ENCODE measurements at regions not wholly inside any gene's neighbourhood (a gene's known extent, or its start where the extent isn't known, plus 50 kb on each side); places are given as distances from the start of the nearest gene placed in this dataset.
A peak's percentile ranks its signal among the peaks of the same experiment; 100 is the strongest.

GRCh38 chr10:130709415-130709814, 573.2 kb downstream of the GLRX3 start:
- ATAC-seq (ENCODE audit: insufficient read depth, low FRiP score) (no peak), DNase-seq (no peak)
- Histone ChIP-seq H3K4me1 (ENCODE audit: control insufficient read depth in 5 of 5, insufficient read depth in 5 of 5, low read length in 5 of 5) (peaks cover 0 to 5% (median 0%) of the 10 kb centered on the region in 5 donors), H3K27me3 (ENCODE audit: control insufficient read depth in 3 of 3, insufficient read depth in 3 of 3, low read length in 2 of 3) (no peaks in the 10 kb centered on the region), H3K4me3 (no peak overlapping the region), H3K27ac (ENCODE audit: low read depth in 1 of 2, low read length in 1 of 2) (no peak overlapping the region), H3K36me3 (ENCODE audit: control insufficient read depth in 4 of 4, insufficient read depth in 4 of 4, low read length in 4 of 4) (no peaks in the 10 kb centered on the region), H3K9me3 (ENCODE audit: control insufficient read depth in 4 of 4, insufficient read depth in 3 of 4, low read length in 3 of 4) (peaks cover 0 to 7% (median 0%) of the 10 kb centered on the region in 4 donors), H3K9ac (ENCODE audit: insufficient read depth in 1 of 2, low read length in 2 of 2) (no peak overlapping the region)
- WGBS, 2 donors, result 73 to 85% methylated on average over 2 of the region's 2 CpGs
- TF ChIP-seq CTCF (IDR thresholded peaks at IDR 0.05; ENCODE audit: control extremely low read depth, extremely low read depth), result no peak

- Histone ChIP-seq H3K4me1 (ENCODE audit: control insufficient read depth in 5 of 5, insufficient read depth in 5 of 5, low read length in 5 of 5) (peaks cover 0 to 5% (median 0%) of the 10 kb centered on the region in 5 donors), H3K27me3 (ENCODE audit: control insufficient read depth in 3 of 3, insufficient read depth in 3 of 3, low read length in 2 of 3) (peaks cover 0 to 3% (median 0%) of the 10 kb centered on the region in 3 donors), H3K27ac (ENCODE audit: low read depth in 1 of 2, low read length in 1 of 2) (no peak overlapping the region), H3K4me3 (no peak overlapping the region), H3K9ac (ENCODE audit: insufficient read depth in 1 of 2, low read length in 2 of 2) (no peak overlapping the region), H3K36me3 (ENCODE audit: control insufficient read depth in 4 of 4, insufficient read depth in 4 of 4, low read length in 4 of 4) (no peaks in the 10 kb centered on the region), H3K9me3 (ENCODE audit: control insufficient read depth in 4 of 4, insufficient read depth in 3 of 4, low read length in 3 of 4) (peaks cover 0 to 7% (median 0%) of the 10 kb centered on the region in 4 donors)
- DNase-seq, result no peak
- 69 to 81% methylated on average over 14 of the region's 14 CpGs for WGBS, 2 donors
- TF ChIP-seq CTCF (IDR thresholded peaks at IDR 0.05; ENCODE audit: control extremely low read depth, extremely low read depth), result no peak
- ATAC-seq (ENCODE audit: insufficient read depth, low FRiP score), result no peak
These were observed 574.9 kb downstream of the GLRX3 start for GRCh38 chr10:130711072-130711471.

GRCh38 chr10:130713135-130713534, 576.9 kb downstream of the GLRX3 start:
- DNase-seq (peak; percentile 26 to 56 (median 40)), ATAC-seq (ENCODE audit: insufficient read depth, low FRiP score) (no peak)
- peaks cover 0 to 5% (median 0%) of the 10 kb centered on the region in 5 donors for H3K4me1 ChIP-seq (ENCODE audit: control insufficient read depth in 5 of 5, insufficient read depth in 5 of 5, low read length in 5 of 5)
- WGBS, 2 donors, result 54 to 56% methylated on average over 4 of the region's 4 CpGs
- H3K9me3 ChIP-seq (ENCODE audit: control insufficient read depth in 4 of 4, insufficient read depth in 3 of 4, low read length in 3 of 4), result peaks cover 0 to 7% (median 0%) of the 10 kb centered on the region in 4 donors
- no peaks in the 10 kb centered on the region for H3K36me3 ChIP-seq (ENCODE audit: control insufficient read depth in 4 of 4, insufficient read depth in 4 of 4, low read length in 4 of 4)
- no peak overlapping the region for H3K4me3 ChIP-seq
- no peak overlapping the region for H3K27ac ChIP-seq (ENCODE audit: low read depth in 1 of 2, low read length in 1 of 2)
- peaks cover 0 to 6% (median 3%) of the 10 kb centered on the region in 3 donors for H3K27me3 ChIP-seq (ENCODE audit: control insufficient read depth in 3 of 3, insufficient read depth in 3 of 3, low read length in 2 of 3)
- no peak overlapping the region for H3K9ac ChIP-seq (ENCODE audit: insufficient read depth in 1 of 2, low read length in 2 of 2)
- no peak for TF ChIP-seq CTCF (IDR thresholded peaks at IDR 0.05; ENCODE audit: control extremely low read depth, extremely low read depth)

GRCh38 chr10:130713731-130714130, 577.5 kb downstream of the GLRX3 start:
- DNase-seq, result no peak
- H3K27me3 ChIP-seq (ENCODE audit: control insufficient read depth in 3 of 3, insufficient read depth in 3 of 3, low read length in 2 of 3), result peaks cover 0 to 6% (median 3%) of the 10 kb centered on the region in 3 donors
- H3K9ac ChIP-seq (ENCODE audit: insufficient read depth in 1 of 2, low read length in 2 of 2), result no peak overlapping the region
- WGBS, 2 donors, result 87 to 91% methylated on average over 8 of the region's 8 CpGs
- H3K4me3 ChIP-seq, result no peak overlapping the region
- no peak overlapping the region for H3K27ac ChIP-seq (ENCODE audit: low read depth in 1 of 2, low read length in 1 of 2)
- no peak for TF ChIP-seq CTCF (IDR thresholded peaks at IDR 0.05; ENCODE audit: control extremely low read depth, extremely low read depth)
- no peak for ATAC-seq (ENCODE audit: insufficient read depth, low FRiP score)
- no peaks in the 10 kb centered on the region for H3K36me3 ChIP-seq (ENCODE audit: control insufficient read depth in 4 of 4, insufficient read depth in 4 of 4, low read length in 4 of 4)
- H3K9me3 ChIP-seq (ENCODE audit: control insufficient read depth in 4 of 4, insufficient read depth in 3 of 4, low read length in 3 of 4), result peaks cover 0 to 4% (median 0%) of the 10 kb centered on the region in 4 donors
- H3K4me1 ChIP-seq (ENCODE audit: control insufficient read depth in 5 of 5, insufficient read depth in 5 of 5, low read length in 5 of 5), result peaks cover 0 to 5% (median 0%) of the 10 kb centered on the region in 5 donors
